Liver (tissue), 8 donors: ENCODE measurements at regions not wholly inside any gene's neighbourhood (a gene's known extent, or its start where the extent isn't known, plus 50 kb on each side); places are given as distances from the start of the nearest gene placed in this dataset.

ENCODE experiments used
- DNase-seq: peaks from one replicate; pipeline ENCODE4 v3.0.0-alpha.2; 2017; ENCODE audit warnings: low spot score
- H3K27ac ChIP-seq, 2 donors: one replicate each; pipeline ENCODE4 v1.7.0; 2013; ENCODE audit warnings: inconsistent platforms in 2 of 2, low read length in 2 of 2, control low read depth in 1 of 2, low read depth in 1 of 2, mild to moderate bottlenecking in 1 of 2
- H3K27me3 ChIP-seq, 4 donors: one replicate each; pipeline versions ENCODE4 v1.6.1 to v1.7.0; 2013; ENCODE audit warnings: low read length in 3 of 4, inconsistent platforms in 1 of 4, mild to moderate bottlenecking in 1 of 4, moderate library complexity in 1 of 4; ENCODE audit not compliant: control insufficient read depth in 4 of 4, insufficient read depth in 4 of 4
- H3K36me3 ChIP-seq, 4 donors: one replicate each; pipeline versions ENCODE4 v1.6.1 to v1.7.0; 2013; ENCODE audit warnings: low read length in 3 of 4, mild to moderate bottlenecking in 3 of 4, low read depth in 1 of 4, moderate library complexity in 1 of 4; ENCODE audit not compliant: control insufficient read depth in 4 of 4, insufficient read depth in 3 of 4
- H3K4me1 ChIP-seq, 4 donors: one replicate each; pipeline versions ENCODE4 v1.6.1 to v1.7.0; 2013; ENCODE audit warnings: low read length in 3 of 4, mild to moderate bottlenecking in 3 of 4, moderate library complexity in 1 of 4; ENCODE audit not compliant: control insufficient read depth in 4 of 4, insufficient read depth in 4 of 4
- H3K4me3 ChIP-seq, 3 donors: one replicate each; pipeline versions ENCODE4 v1.6.1 to v1.7.0; 2013; ENCODE audit warnings: low read length in 3 of 3, control low read depth in 1 of 3, low read depth in 1 of 3, mild to moderate bottlenecking in 1 of 3
- H3K9ac ChIP-seq, 2 donors: one replicate each; pipeline ENCODE4 v1.7.0; 2013; ENCODE audit warnings: low read length in 2 of 2, mild to moderate bottlenecking in 2 of 2, moderate library complexity in 2 of 2, control low read depth in 1 of 2, low read depth in 1 of 2
- H3K9me3 ChIP-seq, 4 donors: one replicate each; pipeline versions ENCODE4 v1.6.1 to v1.7.0; 2013; ENCODE audit warnings: low read length in 3 of 4; ENCODE audit not compliant: control insufficient read depth in 4 of 4
- EGR1 ChIP-seq, 2 donors: IDR thresholded peaks; 2 replicates each; pipeline ENCODE4 v1.6.1; 2016 to 2018; ENCODE audit warnings: antibody characterized with exemption in 2 of 2, low read depth in 2 of 2
- FOXA1 ChIP-seq: IDR thresholded peaks from 2 replicates; pipeline ENCODE4 v1.6.1; 2016; ENCODE audit warnings: antibody characterized with exemption
- GABPA ChIP-seq, 2 donors: IDR thresholded peaks in 1 of 2; conservative IDR thresholded peaks in 1 of 2; 2 replicates each; pipeline ENCODE4 v1.6.1; 2016; ENCODE audit warnings: antibody characterized with exemption in 2 of 2, mild to moderate bottlenecking in 1 of 2, moderate library complexity in 1 of 2
- HNF4A ChIP-seq, 2 donors: conservative IDR thresholded peaks; 2 replicates each; pipeline ENCODE4 v1.6.1; 2016; ENCODE audit warnings: antibody characterized with exemption in 2 of 2, mild to moderate bottlenecking in 2 of 2
- HNF4G ChIP-seq: IDR thresholded peaks from 2 replicates; pipeline ENCODE4 v1.6.1; 2016; ENCODE audit warnings: antibody characterized with exemption
- JUND ChIP-seq, 2 donors: IDR thresholded peaks; 2 replicates each; pipeline ENCODE4 v1.6.1; 2016; ENCODE audit warnings: antibody characterized with exemption in 2 of 2
- NR2F2 ChIP-seq: IDR thresholded peaks from 2 replicates; pipeline ENCODE4 v1.6.1; 2016; ENCODE audit warnings: antibody characterized with exemption
- RAD21 ChIP-seq, 2 donors: IDR thresholded peaks; 2 replicates each; pipeline ENCODE4 v1.6.1; 2016; ENCODE audit warnings: antibody characterized with exemption in 2 of 2, mild to moderate bottlenecking in 2 of 2
- RXRA ChIP-seq, 2 donors: IDR thresholded peaks; 2 replicates each; pipeline ENCODE4 v1.6.1; 2017 to 2018; ENCODE audit warnings: antibody characterized with exemption in 2 of 2, mild to moderate bottlenecking in 1 of 2
- SP1 ChIP-seq: IDR thresholded peaks from 2 replicates; pipeline ENCODE4 v1.6.1; 2018; ENCODE audit warnings: antibody characterized with exemption, mild to moderate bottlenecking
- TAF1 ChIP-seq: conservative IDR thresholded peaks from 2 replicates; pipeline ENCODE4 v1.6.1; 2016; ENCODE audit warnings: antibody characterized with exemption, mild to moderate bottlenecking
- YY1 ChIP-seq: IDR thresholded peaks from 2 replicates; pipeline ENCODE4 v1.6.1; 2016; ENCODE audit warnings: antibody characterized with exemption, mild to moderate bottlenecking
- WGBS: extraction: QIAGEN DNeasy Blood & Tissue Kit; methylation state at CpG from one replicate; pipeline ENCODE4 v1.1.7; 2013; 5-methylcytosine and 5-hydroxymethylcytosine counted together
- TF ChIP-seq, protein P1 (sequence below): IDR thresholded peaks from 2 replicates; pipeline ENCODE4 v1.6.1; 2016; ENCODE audit warnings: antibody characterized with exemption
- TF ChIP-seq, protein P2 (sequence below): IDR thresholded peaks from 2 replicates; pipeline ENCODE4 v1.6.1; 2016; ENCODE audit warnings: antibody characterized with exemption, mild to moderate bottlenecking
- TF ChIP-seq, protein P3 (sequence below): fragments of 150-350 bp; IDR thresholded peaks from 2 replicates; pipeline ENCODE4 v1.5.1; 2017; ENCODE audit warnings: improper control_type of control experiment, low read depth, low read length; ENCODE audit not compliant: missing input control
- TF ChIP-seq, protein P4 (sequence below): IDR thresholded peaks from 2 replicates; pipeline ENCODE4 v1.6.1; 2016; ENCODE audit warnings: antibody characterized with exemption
- TF ChIP-seq, protein P5 (sequence below): IDR thresholded peaks from 2 replicates; pipeline ENCODE4 v1.6.1; 2016; ENCODE audit warnings: antibody characterized with exemption
- donor health status: healthy.
- donor health status: healthy.
- donor health status: healthy.
- donor health status: healthy.
- donor health status: healthy.

DNA sequence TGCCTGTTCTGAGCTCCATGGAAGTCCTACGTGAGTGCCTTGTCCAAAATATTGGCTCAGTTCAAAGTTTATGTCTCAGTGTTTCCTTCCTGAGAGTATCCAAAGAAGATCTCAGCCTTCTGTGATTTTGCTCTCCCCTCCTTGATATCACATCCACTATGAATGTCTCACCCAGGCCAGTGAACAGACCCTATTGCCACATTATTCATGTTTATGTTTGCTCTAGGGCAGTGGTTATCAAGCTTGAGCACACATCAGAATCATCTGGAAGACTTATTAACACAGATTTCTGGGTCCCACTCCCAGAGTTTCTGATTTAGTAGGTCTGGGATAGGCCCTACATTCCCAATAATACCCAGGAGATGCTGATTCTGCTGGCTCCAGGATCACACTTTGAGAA, 145.0 kb upstream of the FGGY start:
- Histone ChIP-seq H3K9ac (no peak overlapping the region), H3K36me3 (no peaks in the 10 kb centered on the region), H3K9me3 (no peaks in the 10 kb centered on the region), H3K4me3 (no peak overlapping the region), H3K27me3 (no peaks in the 10 kb centered on the region), H3K4me1 (no peaks in the 10 kb centered on the region), H3K27ac (peak overlapping the region; percentile 43 to 52)
- no peak for DNase-seq
- WGBS: 80% methylated on average over 1 of the region's 1 CpG
- no peak for TF ChIP-seq HNF4G
- no peak for TF ChIP-seq SP1
- TF ChIP-seq FOXA1: no peak
- TF ChIP-seq RXRA (IDR thresholded peaks at IDR 0.05): no peak
- no peak for TF ChIP-seq JUND (IDR thresholded peaks at IDR 0.05)
- no peak for TF ChIP-seq EGR1 (IDR thresholded peaks at IDR 0.05; ENCODE audit: low read depth in 2 of 2)

DNA sequence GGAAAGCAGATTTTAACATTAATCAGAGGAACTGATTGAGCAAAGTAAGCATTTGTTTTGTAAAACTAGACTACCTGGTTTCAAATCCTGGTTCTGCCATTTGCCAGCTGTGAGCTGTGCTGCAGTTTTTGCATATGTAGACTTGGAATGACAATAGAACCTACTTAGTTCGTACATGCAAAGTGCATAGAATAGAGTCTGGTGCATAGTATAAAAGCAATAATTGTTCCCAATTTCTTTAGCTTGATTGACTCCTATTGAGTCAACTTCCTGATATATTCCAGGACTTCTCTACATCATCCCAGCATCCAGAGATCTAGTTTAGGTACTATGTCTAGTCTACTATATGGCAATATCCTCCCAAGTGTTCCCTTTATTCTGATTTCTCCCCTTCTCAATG, 144.4 kb upstream of the FGGY start:
- H3K27me3 ChIP-seq: no peaks in the 10 kb centered on the region
- DNase-seq: no peak
- WGBS: 98% methylated on average over 1 of the region's 1 CpG
- no peak overlapping the region for H3K9ac ChIP-seq
- no peaks in the 10 kb centered on the region for H3K4me1 ChIP-seq
- no peaks in the 10 kb centered on the region for H3K36me3 ChIP-seq
- TF ChIP-seq, protein P1, sequence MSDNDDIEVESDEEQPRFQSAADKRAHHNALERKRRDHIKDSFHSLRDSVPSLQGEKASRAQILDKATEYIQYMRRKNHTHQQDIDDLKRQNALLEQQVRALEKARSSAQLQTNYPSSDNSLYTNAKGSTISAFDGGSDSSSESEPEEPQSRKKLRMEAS: no peak
- no peak for TF ChIP-seq HNF4A (conservative IDR thresholded peaks at IDR 0.05)
- TF ChIP-seq, protein P2, sequence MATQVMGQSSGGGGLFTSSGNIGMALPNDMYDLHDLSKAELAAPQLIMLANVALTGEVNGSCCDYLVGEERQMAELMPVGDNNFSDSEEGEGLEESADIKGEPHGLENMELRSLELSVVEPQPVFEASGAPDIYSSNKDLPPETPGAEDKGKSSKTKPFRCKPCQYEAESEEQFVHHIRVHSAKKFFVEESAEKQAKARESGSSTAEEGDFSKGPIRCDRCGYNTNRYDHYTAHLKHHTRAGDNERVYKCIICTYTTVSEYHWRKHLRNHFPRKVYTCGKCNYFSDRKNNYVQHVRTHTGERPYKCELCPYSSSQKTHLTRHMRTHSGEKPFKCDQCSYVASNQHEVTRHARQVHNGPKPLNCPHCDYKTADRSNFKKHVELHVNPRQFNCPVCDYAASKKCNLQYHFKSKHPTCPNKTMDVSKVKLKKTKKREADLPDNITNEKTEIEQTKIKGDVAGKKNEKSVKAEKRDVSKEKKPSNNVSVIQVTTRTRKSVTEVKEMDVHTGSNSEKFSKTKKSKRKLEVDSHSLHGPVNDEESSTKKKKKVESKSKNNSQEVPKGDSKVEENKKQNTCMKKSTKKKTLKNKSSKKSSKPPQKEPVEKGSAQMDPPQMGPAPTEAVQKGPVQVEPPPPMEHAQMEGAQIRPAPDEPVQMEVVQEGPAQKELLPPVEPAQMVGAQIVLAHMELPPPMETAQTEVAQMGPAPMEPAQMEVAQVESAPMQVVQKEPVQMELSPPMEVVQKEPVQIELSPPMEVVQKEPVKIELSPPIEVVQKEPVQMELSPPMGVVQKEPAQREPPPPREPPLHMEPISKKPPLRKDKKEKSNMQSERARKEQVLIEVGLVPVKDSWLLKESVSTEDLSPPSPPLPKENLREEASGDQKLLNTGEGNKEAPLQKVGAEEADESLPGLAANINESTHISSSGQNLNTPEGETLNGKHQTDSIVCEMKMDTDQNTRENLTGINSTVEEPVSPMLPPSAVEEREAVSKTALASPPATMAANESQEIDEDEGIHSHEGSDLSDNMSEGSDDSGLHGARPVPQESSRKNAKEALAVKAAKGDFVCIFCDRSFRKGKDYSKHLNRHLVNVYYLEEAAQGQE: no peak
- TF ChIP-seq NR2F2: no peak
- TF ChIP-seq YY1: no peak
- TF ChIP-seq JUND (IDR thresholded peaks at IDR 0.05): no peak
- TF ChIP-seq GABPA (IDR thresholded peaks at IDR 0.05 in 1 of 2, conservative IDR thresholded peaks at IDR 0.05 in 1 of 2): no peak
- TF ChIP-seq SP1: no peak
- TF ChIP-seq RAD21 (IDR thresholded peaks at IDR 0.05): no peak
- no peak for TF ChIP-seq EGR1 (IDR thresholded peaks at IDR 0.05; ENCODE audit: low read depth in 2 of 2)
- no peak for TF ChIP-seq TAF1
- TF ChIP-seq, protein P3, sequence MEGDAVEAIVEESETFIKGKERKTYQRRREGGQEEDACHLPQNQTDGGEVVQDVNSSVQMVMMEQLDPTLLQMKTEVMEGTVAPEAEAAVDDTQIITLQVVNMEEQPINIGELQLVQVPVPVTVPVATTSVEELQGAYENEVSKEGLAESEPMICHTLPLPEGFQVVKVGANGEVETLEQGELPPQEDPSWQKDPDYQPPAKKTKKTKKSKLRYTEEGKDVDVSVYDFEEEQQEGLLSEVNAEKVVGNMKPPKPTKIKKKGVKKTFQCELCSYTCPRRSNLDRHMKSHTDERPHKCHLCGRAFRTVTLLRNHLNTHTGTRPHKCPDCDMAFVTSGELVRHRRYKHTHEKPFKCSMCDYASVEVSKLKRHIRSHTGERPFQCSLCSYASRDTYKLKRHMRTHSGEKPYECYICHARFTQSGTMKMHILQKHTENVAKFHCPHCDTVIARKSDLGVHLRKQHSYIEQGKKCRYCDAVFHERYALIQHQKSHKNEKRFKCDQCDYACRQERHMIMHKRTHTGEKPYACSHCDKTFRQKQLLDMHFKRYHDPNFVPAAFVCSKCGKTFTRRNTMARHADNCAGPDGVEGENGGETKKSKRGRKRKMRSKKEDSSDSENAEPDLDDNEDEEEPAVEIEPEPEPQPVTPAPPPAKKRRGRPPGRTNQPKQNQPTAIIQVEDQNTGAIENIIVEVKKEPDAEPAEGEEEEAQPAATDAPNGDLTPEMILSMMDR: no peak
- TF ChIP-seq, protein P4, sequence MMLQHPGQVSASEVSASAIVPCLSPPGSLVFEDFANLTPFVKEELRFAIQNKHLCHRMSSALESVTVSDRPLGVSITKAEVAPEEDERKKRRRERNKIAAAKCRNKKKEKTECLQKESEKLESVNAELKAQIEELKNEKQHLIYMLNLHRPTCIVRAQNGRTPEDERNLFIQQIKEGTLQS: no peak
- TF ChIP-seq, protein P5, sequence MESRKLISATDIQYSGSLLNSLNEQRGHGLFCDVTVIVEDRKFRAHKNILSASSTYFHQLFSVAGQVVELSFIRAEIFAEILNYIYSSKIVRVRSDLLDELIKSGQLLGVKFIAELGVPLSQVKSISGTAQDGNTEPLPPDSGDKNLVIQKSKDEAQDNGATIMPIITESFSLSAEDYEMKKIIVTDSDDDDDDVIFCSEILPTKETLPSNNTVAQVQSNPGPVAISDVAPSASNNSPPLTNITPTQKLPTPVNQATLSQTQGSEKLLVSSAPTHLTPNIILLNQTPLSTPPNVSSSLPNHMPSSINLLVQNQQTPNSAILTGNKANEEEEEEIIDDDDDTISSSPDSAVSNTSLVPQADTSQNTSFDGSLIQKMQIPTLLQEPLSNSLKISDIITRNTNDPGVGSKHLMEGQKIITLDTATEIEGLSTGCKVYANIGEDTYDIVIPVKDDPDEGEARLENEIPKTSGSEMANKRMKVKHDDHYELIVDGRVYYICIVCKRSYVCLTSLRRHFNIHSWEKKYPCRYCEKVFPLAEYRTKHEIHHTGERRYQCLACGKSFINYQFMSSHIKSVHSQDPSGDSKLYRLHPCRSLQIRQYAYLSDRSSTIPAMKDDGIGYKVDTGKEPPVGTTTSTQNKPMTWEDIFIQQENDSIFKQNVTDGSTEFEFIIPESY: no peak
- no peak for TF ChIP-seq RXRA (IDR thresholded peaks at IDR 0.05)
- H3K27ac ChIP-seq: no peak overlapping the region
- H3K4me3 ChIP-seq: no peak overlapping the region
- H3K9me3 ChIP-seq: no peaks in the 10 kb centered on the region
